HCT116 (cell line): ENCODE measurements at regions not wholly inside any gene's neighbourhood (a gene's known extent, or its start where the extent isn't known, plus 50 kb on each side); places are given as distances from the start of the nearest gene placed in this dataset.

ENCODE experiments used
- ATAC-seq: fragments of 200-7000 bp; cut with Tn5 transposase; 2 replicates; pipeline ENCODE4 v1.9.1; 2020; ENCODE audit warnings: mild to moderate bottlenecking, moderate library complexity
- BruUV-seq: library from RNA; stranded (reverse); fragments of 400-500 nt; replicated peaks from 2 replicates; lab custom pipeline; 2021; lab: Mats Ljungman, UMichigan
- CTCF ChIA-PET: fragments of 300-600 bp; sonication (Branson Sonifier 250); formaldehyde crosslinking; loops from one replicate; lab custom pipeline; 2021; ENCODE audit warnings: antibody characterized with exemption; lab: Charles Lee
- POLR2A ChIA-PET: fragments of 300-600, 350-600 bp; sonication (Branson Sonifier 250); formaldehyde crosslinking; loops from one replicate; lab custom pipeline; 2021; ENCODE audit warnings: antibody characterized with exemption; lab: Charles Lee
- RAD21 ChIA-PET, 2 experiments: fragments of 300-600 bp; sonication (Branson Sonifier 250); formaldehyde crosslinking; loops; one replicate each; lab custom pipeline; 2023; ENCODE audit warnings: low total read pairs in 2 of 2; ENCODE audit not compliant: uncharacterized antibody in 2 of 2, unreplicated experiment in 2 of 2, low non-redundant PET in 1 of 2; lab: Charles Lee
- DNase-seq: peaks from one replicate; pipeline ENCODE4 v3.0.0-alpha.2; 2010; ENCODE audit warnings: low read depth, low spot score
- H2AFZ ChIP-seq: fragments of 200-600 bp; shearing (Covaris generic), sonication (generic); 2 replicates; pipeline ENCODE4 v1.6.1; 2017; ENCODE audit warnings: low read depth, mixed run types, mixed read lengths, antibody characterized with exemption, low read length; ENCODE audit not compliant: poor library complexity, severe bottlenecking
- H3K27ac ChIP-seq: 2 replicates; pipeline ENCODE4 v1.5.1; 2012; ENCODE audit warnings: low read depth, low read length
- H3K27me3 ChIP-seq: fragments of 200-600 bp; sonication (generic); 2 replicates; pipeline ENCODE4 v1.6.1; 2016; ENCODE audit warnings: mixed run types, low read length, mixed read lengths; ENCODE audit not compliant: insufficient read depth
- H3K36me3 ChIP-seq, 2 experiments: fragments of 200-500 bp in 1 of 2; fragments of 200-600 bp in 1 of 2; sonication (Bioruptor generic) in 1 of 2; sonication (generic) in 1 of 2; 2 replicates each; pipeline versions ENCODE4 v1.5.1 to v1.6.1; 2014 to 2016; ENCODE audit warnings: low read length in 2 of 2, inconsistent platforms in 1 of 2, mixed read lengths in 1 of 2, mixed run types in 1 of 2; ENCODE audit not compliant: insufficient read depth in 2 of 2, control insufficient read depth in 1 of 2
- H3K4me1 ChIP-seq, 2 experiments: fragments of 200-600 bp in 1 of 2; sonication (generic) in 1 of 2; 2 replicates each; pipeline versions ENCODE4 v1.5.1 to v1.6.1; 2012 to 2017; ENCODE audit warnings: low read length in 2 of 2, inconsistent platforms in 1 of 2, mild to moderate bottlenecking in 1 of 2, mixed read lengths in 1 of 2, mixed run types in 1 of 2, moderate library complexity in 1 of 2; ENCODE audit not compliant: insufficient read depth in 2 of 2, control insufficient read depth in 1 of 2
- H3K4me2 ChIP-seq: fragments of 200-600 bp; sonication (generic); 2 replicates; pipeline ENCODE4 v1.6.1; 2017; ENCODE audit warnings: mixed run types, low read length, mixed read lengths
- H3K4me3 ChIP-seq, 2 experiments: fragments of 200-600 bp in 1 of 2; sonication (generic) in 1 of 2; replicated peaks in 1 of 2; 2 replicates each; pipeline ENCODE4 v1.5.1; 2011 to 2016; ENCODE audit warnings: low read length in 2 of 2, control low read depth in 1 of 2, low read depth in 1 of 2, mild to moderate bottlenecking in 1 of 2, mixed read lengths in 1 of 2, mixed run types in 1 of 2
- H3K79me2 ChIP-seq: fragments of 200-600 bp; sonication (generic); 2 replicates; pipeline ENCODE4 v1.6.1; 2017; ENCODE audit warnings: mild to moderate bottlenecking, mixed run types, low read length, moderate library complexity, mixed read lengths; ENCODE audit not compliant: insufficient read depth
- H3K9ac ChIP-seq: fragments of 200-600 bp; sonication (generic); 2 replicates; pipeline ENCODE4 v1.6.1; 2016; ENCODE audit warnings: low read length, mixed read lengths
- H3K9me2 ChIP-seq: fragments of 200-600 bp; sonication (generic), shearing (Covaris generic); 2 replicates; pipeline ENCODE4 v1.6.1; 2017; ENCODE audit warnings: mixed run types, mild to moderate bottlenecking, moderate library complexity; ENCODE audit not compliant: insufficient read depth
- H3K9me3 ChIP-seq, 2 experiments: fragments of 200-500 bp in 1 of 2; fragments of 200-600 bp in 1 of 2; sonication (Bioruptor generic) in 1 of 2; sonication (generic) in 1 of 2; 2 replicates each; pipeline ENCODE4 v1.6.1; 2014 to 2017; ENCODE audit warnings: low read length in 2 of 2, mixed read lengths in 2 of 2, inconsistent platforms in 1 of 2, low read depth in 1 of 2, mild to moderate bottlenecking in 1 of 2, mixed run types in 1 of 2, moderate library complexity in 1 of 2; ENCODE audit not compliant: control insufficient read depth in 1 of 2, insufficient read depth in 1 of 2
- H4K20me1 ChIP-seq: fragments of 200-600 bp; sonication (generic), shearing (Covaris generic); 2 replicates; pipeline ENCODE4 v1.6.1; 2017; ENCODE audit warnings: mixed run types, mild to moderate bottlenecking, moderate library complexity; ENCODE audit not compliant: insufficient read depth
- CBX3 ChIP-seq: IDR thresholded peaks from 2 replicates; pipeline ENCODE4 v1.6.1; 2012; ENCODE audit warnings: low read depth
- CEBPB ChIP-seq: IDR thresholded peaks from 2 replicates; pipeline ENCODE4 v1.6.1; 2012; ENCODE audit warnings: low read depth
- CTCF ChIP-seq, 3 experiments: fragments of 200-600 bp in 1 of 3; sonication (generic) in 1 of 3; IDR thresholded peaks in 2 of 3; conservative IDR thresholded peaks in 1 of 3; 2 replicates each; pipeline ENCODE4 v1.5.1; 2012 to 2017; ENCODE audit warnings: low read depth in 2 of 3, low read length in 2 of 3, antibody characterized with exemption in 1 of 3, borderline replicate concordance in 1 of 3, control low read depth in 1 of 3, mild to moderate bottlenecking in 1 of 3, mixed read lengths in 1 of 3, mixed run types in 1 of 3, moderate library complexity in 1 of 3; ENCODE audit not compliant: insufficient read depth in 1 of 3
- EGR1 ChIP-seq: IDR thresholded peaks from 2 replicates; pipeline ENCODE4 v1.6.1; 2012; ENCODE audit warnings: low read depth
- ELF1 ChIP-seq: IDR thresholded peaks from 2 replicates; pipeline ENCODE4 v1.6.1; 2012; ENCODE audit warnings: low read depth, borderline replicate concordance
- EZH2phosphoT487 ChIP-seq: fragments of 200-600 bp; IDR thresholded peaks from 2 replicates; pipeline ENCODE4 v1.6.1; 2018; ENCODE audit warnings: antibody characterized with exemption, borderline replicate concordance
- FOSL1 ChIP-seq: IDR thresholded peaks from 2 replicates; pipeline ENCODE4 v1.6.1; 2012; ENCODE audit warnings: low read depth
- JUND ChIP-seq: IDR thresholded peaks from 2 replicates; pipeline ENCODE4 v1.6.1; 2012
- MAX ChIP-seq: IDR thresholded peaks from 2 replicates; pipeline ENCODE4 v1.6.1; 2012
- POLR2AphosphoS5 ChIP-seq: IDR thresholded peaks from 2 replicates; pipeline ENCODE4 v1.6.1; 2011; ENCODE audit warnings: mild to moderate bottlenecking, low read depth, low read length, moderate library complexity
- SP1 ChIP-seq: IDR thresholded peaks from 2 replicates; pipeline ENCODE4 v1.6.1; 2012; ENCODE audit warnings: low read depth
- ZNF274 ChIP-seq: fragments of 200-500 bp; sonication (Bioruptor generic); IDR thresholded peaks from 2 replicates; pipeline ENCODE4 v1.6.1; 2014; ENCODE audit warnings: mild to moderate bottlenecking, low read depth, low read length, inconsistent platforms
- intact Hi-C: fragments of 100-400 bp; cut with micrococcal nuclease; formaldehyde crosslinking; loops from 2 replicates; pipeline ENCODE4 v1.10.0; 2022

GRCh38 chr18:47752796-47753645 is 177.4 kb downstream of the SMAD2 start:
- no TSS peak for BruUV-seq

More at GRCh38 chr18:47752796-47753645, 177.4 kb downstream of the SMAD2 start:
- intact Hi-C loops = loop anchor here (5.0 kb wide), 1 partner anchor 651 kb away; no protein-coding TSS in a partner anchor
- H3K4me2 ChIP-seq = no peak overlapping the region
- H2AFZ ChIP-seq = no peak overlapping the region
- H3K4me3 ChIP-seq = no peak overlapping the region
- RAD21 ChIA-PET = no interaction called here
- peaks cover 0 to 11% of the 10 kb centered on the region in 2 experiments; a peak in 2 of 4 replicates for H3K4me1 ChIP-seq
- DNase-seq = no peak
- no peaks in the 10 kb centered on the region for H3K27me3 ChIP-seq
- no peak overlapping the region for H3K27ac ChIP-seq
- H3K36me3 ChIP-seq = no peaks in the 10 kb centered on the region
- H3K9me2 ChIP-seq = no peaks in the 10 kb centered on the region
- TF ChIP-seq ZNF274 (no peak), JUND (no peak), EGR1 (no peak), ELF1 (no peak), POLR2AphosphoS5 (no peak), MAX (no peak), CBX3 (no peak), FOSL1 (no peak), CEBPB (no peak), EZH2phosphoT487 (no peak), CTCF (IDR thresholded peaks at IDR 0.05 in 2 of 3, conservative IDR thresholded peaks at IDR 0.05 in 1 of 3; ENCODE audit: borderline replicate concordance in 1 of 3, insufficient read depth in 1 of 3, low read depth in 2 of 3, low read length in 2 of 3) (no peak), SP1 (no peak)
- no peaks in the 10 kb centered on the region for H4K20me1 ChIP-seq
- CTCF ChIA-PET = interaction anchor here (3.7 kb wide), 1 partner anchor 20 kb away, joined by 15 read pairs; no protein-coding TSS in a partner anchor
- no peak overlapping the region for H3K9ac ChIP-seq
- no peaks in the 10 kb centered on the region for H3K9me3 ChIP-seq
- no peak for ATAC-seq
- H3K79me2 ChIP-seq = no peaks in the 10 kb centered on the region
- POLR2A ChIA-PET = no interaction called here
